ENCODE measurements at regions not wholly inside any gene's neighbourhood (a gene's known extent, or its start where the extent isn't known, plus 50 kb on each side); places are given as distances from the start of the nearest gene placed in this dataset.

DNA sequence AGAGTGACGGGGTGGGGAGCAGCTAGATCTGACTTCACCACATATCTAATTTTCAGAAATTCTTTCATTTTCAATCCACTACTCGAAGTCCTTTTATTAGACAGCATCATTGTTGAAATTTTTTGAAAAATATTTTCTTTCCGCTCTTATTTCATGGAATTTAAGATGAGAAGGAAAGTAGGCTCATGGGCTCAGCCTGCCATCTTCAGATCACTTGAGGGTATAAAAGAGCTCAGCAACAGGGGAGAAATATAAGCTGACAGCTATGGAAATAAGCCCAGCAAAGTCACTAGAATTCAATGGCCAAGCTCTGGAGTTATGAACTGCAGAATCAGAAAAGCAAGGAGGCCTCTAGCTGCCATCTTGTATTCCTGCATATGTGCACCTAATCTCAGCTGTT, 389.1 kb downstream of the XPNPEP1 start:
- no peaks in the 10 kb centered on the region for H3K27me3 ChIP-seq (ENCODE audit: insufficient read depth, low read length)
- no TSS peak for BruUV-seq (replicated peaks)
- no peak for ATAC-seq

More for the DNA sequence above, 389.1 kb downstream of the XPNPEP1 start:
- H4K20me1 ChIP-seq (ENCODE audit: insufficient read depth) = no peaks in the 10 kb centered on the region
- no peaks in the 10 kb centered on the region for H3K36me3 ChIP-seq (ENCODE audit: control insufficient read depth in 1 of 2, insufficient read depth in 2 of 2, low read length in 2 of 2)
- intact Hi-C loops (cut with micrococcal nuclease) = no loop called here
- CTCF ChIA-PET = no interaction called here
- no peak overlapping the region for H3K9ac ChIP-seq (ENCODE audit: low read length)
- H3K9me2 ChIP-seq (ENCODE audit: insufficient read depth) = no peaks in the 10 kb centered on the region
- H3K4me3 ChIP-seq (replicated peaks in 1 of 2; ENCODE audit: low read depth in 1 of 2, low read length in 2 of 2) = no peak overlapping the region
- DNase-seq (ENCODE audit: low read depth, low spot score) = no peak
- H2AFZ ChIP-seq (ENCODE audit: low read depth, low read length, poor library complexity, severe bottlenecking) = no peak overlapping the region
- no peak overlapping the region for H3K4me2 ChIP-seq (ENCODE audit: low read length)
- H3K79me2 ChIP-seq (ENCODE audit: insufficient read depth, low read length) = no peaks in the 10 kb centered on the region
- POLR2A ChIA-PET = no interaction called here
- RAD21 ChIA-PET (ENCODE audit: low non-redundant PET in 1 of 2, low total read pairs in 2 of 2, uncharacterized antibody in 2 of 2, unreplicated experiment in 2 of 2) = no interaction called here
- H3K4me1 ChIP-seq (ENCODE audit: control insufficient read depth in 1 of 2, insufficient read depth in 2 of 2, low read length in 2 of 2) = no peaks in the 10 kb centered on the region
- H3K27ac ChIP-seq (ENCODE audit: low read depth, low read length) = no peak overlapping the region
- H3K9me3 ChIP-seq (ENCODE audit: control insufficient read depth in 1 of 2, insufficient read depth in 1 of 2, low read depth in 1 of 2, low read length in 2 of 2) = peaks cover 8 to 25% of the 10 kb centered on the region in 2 experiments; a peak in 3 of 4 replicates
- TF ChIP-seq EZH2 (IDR thresholded peaks at IDR 0.05) (no peak), SP1 (IDR thresholded peaks at IDR 0.05; ENCODE audit: low read depth) (no peak), EGR1 (IDR thresholded peaks at IDR 0.05; ENCODE audit: low read depth) (no peak), ELF1 (IDR thresholded peaks at IDR 0.05; ENCODE audit: borderline replicate concordance, low read depth) (no peak), EZH2phosphoT487 (IDR thresholded peaks at IDR 0.05; ENCODE audit: borderline replicate concordance) (no peak), RAD21 (IDR thresholded peaks at IDR 0.05; ENCODE audit: low read depth) (no peak)
- TF ChIP-seq, protein P1, sequence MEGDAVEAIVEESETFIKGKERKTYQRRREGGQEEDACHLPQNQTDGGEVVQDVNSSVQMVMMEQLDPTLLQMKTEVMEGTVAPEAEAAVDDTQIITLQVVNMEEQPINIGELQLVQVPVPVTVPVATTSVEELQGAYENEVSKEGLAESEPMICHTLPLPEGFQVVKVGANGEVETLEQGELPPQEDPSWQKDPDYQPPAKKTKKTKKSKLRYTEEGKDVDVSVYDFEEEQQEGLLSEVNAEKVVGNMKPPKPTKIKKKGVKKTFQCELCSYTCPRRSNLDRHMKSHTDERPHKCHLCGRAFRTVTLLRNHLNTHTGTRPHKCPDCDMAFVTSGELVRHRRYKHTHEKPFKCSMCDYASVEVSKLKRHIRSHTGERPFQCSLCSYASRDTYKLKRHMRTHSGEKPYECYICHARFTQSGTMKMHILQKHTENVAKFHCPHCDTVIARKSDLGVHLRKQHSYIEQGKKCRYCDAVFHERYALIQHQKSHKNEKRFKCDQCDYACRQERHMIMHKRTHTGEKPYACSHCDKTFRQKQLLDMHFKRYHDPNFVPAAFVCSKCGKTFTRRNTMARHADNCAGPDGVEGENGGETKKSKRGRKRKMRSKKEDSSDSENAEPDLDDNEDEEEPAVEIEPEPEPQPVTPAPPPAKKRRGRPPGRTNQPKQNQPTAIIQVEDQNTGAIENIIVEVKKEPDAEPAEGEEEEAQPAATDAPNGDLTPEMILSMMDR (IDR thresholded peaks at IDR 0.05 in 2 of 3, conservative IDR thresholded peaks at IDR 0.05 in 1 of 3; ENCODE audit: borderline replicate concordance in 1 of 3, insufficient read depth in 1 of 3, low read depth in 2 of 3, low read length in 2 of 3) = no peak
- TF ChIP-seq, protein P2, sequence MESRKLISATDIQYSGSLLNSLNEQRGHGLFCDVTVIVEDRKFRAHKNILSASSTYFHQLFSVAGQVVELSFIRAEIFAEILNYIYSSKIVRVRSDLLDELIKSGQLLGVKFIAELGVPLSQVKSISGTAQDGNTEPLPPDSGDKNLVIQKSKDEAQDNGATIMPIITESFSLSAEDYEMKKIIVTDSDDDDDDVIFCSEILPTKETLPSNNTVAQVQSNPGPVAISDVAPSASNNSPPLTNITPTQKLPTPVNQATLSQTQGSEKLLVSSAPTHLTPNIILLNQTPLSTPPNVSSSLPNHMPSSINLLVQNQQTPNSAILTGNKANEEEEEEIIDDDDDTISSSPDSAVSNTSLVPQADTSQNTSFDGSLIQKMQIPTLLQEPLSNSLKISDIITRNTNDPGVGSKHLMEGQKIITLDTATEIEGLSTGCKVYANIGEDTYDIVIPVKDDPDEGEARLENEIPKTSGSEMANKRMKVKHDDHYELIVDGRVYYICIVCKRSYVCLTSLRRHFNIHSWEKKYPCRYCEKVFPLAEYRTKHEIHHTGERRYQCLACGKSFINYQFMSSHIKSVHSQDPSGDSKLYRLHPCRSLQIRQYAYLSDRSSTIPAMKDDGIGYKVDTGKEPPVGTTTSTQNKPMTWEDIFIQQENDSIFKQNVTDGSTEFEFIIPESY (IDR thresholded peaks at IDR 0.05; ENCODE audit: extremely low read depth, insufficient replicate concordance, low read length) = no peak
- TF ChIP-seq, protein P3, sequence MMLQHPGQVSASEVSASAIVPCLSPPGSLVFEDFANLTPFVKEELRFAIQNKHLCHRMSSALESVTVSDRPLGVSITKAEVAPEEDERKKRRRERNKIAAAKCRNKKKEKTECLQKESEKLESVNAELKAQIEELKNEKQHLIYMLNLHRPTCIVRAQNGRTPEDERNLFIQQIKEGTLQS (IDR thresholded peaks at IDR 0.05) = no peak

All from HCT116 (cell line).